HepG2 (cell line): ENCODE measurements at regions not wholly inside any gene's neighbourhood (a gene's known extent, or its start where the extent isn't known, plus 50 kb on each side); places are given as distances from the start of the nearest gene placed in this dataset.
A peak's percentile ranks its signal among the peaks of the same experiment; 100 is the strongest.

Source experiments
- ATAC-seq: fragments of 200-7000 bp; cut with Tn5 transposase; 3 replicates; pipeline ENCODE4 v1.9.1; 2020; ENCODE audit warnings: mild to moderate bottlenecking, moderate library complexity
- BruUV-seq: library from RNA; stranded (reverse); fragments of 400-500 nt; replicated peaks from 2 replicates; lab custom pipeline; 2021; lab: Mats Ljungman, UMichigan
- CTCF ChIA-PET: fragments of 300-600 bp; formaldehyde crosslinking; extraction: SDS; loops from one replicate; lab custom pipeline; 2021; ENCODE audit warnings: low total read pairs, inconsistent platforms, low intra/inter-chr PET ratio; lab: Yijun Ruan, JAX
- POLR2A ChIA-PET: fragments of 350-600 bp; sonication (Branson Sonifier 250); formaldehyde crosslinking; loops from one replicate; lab custom pipeline; 2020; ENCODE audit warnings: antibody characterized with exemption, inconsistent platforms; lab: Yijun Ruan, JAX
- DNase-seq: peaks from one replicate; pipeline ENCODE4 v3.0.0-alpha.2; 2015; ENCODE audit warnings: low spot score
- FAIRE-seq: peaks from 3 replicates; lab custom pipeline; 2011; peaks lifted over from hg19 to GRCh38; lab: Jason Lieb, UNC
- H2AFZ ChIP-seq: one replicate; pipeline ENCODE4 v1.6.1; 2011; ENCODE audit warnings: low read length, inconsistent platforms
- H3K27ac ChIP-seq: fragments of 300-600 bp; 3 replicates; pipeline ENCODE4 v1.8.0; 2011; ENCODE audit warnings: mixed run types, mild to moderate bottlenecking, mixed read lengths, low read length, inconsistent platforms; ENCODE audit not compliant: insufficient read depth; ENCODE audit errors: extremely low read length
- H3K27me3 ChIP-seq, 2 experiments: fragments of 200-600 bp in 1 of 2; 2 replicates in 1 of 2; 3 replicates in 1 of 2; pipeline versions ENCODE4 v1.6.0 to v1.8.0; 2011; ENCODE audit warnings: low read length in 2 of 2, mild to moderate bottlenecking in 2 of 2, moderate library complexity in 2 of 2, inconsistent platforms in 1 of 2; ENCODE audit not compliant: insufficient read depth in 2 of 2, control insufficient read depth in 1 of 2
- H3K36me3 ChIP-seq, 2 experiments: fragments of 200-600 bp in 1 of 2; replicated peaks in 1 of 2; 2 replicates in 1 of 2; 3 replicates in 1 of 2; pipeline versions ENCODE4 v1.5.1 to v1.8.0; 2011; ENCODE audit warnings: low read length in 2 of 2, inconsistent platforms in 1 of 2; ENCODE audit not compliant: insufficient read depth in 2 of 2, control insufficient read depth in 1 of 2
- H3K4me1 ChIP-seq: 2 replicates; pipeline ENCODE4 v1.5.1; 2012; ENCODE audit warnings: low read length, inconsistent platforms; ENCODE audit not compliant: insufficient read depth
- H3K4me2 ChIP-seq: 2 replicates; pipeline ENCODE4 v1.6.0; 2011; ENCODE audit warnings: low read depth, low read length, inconsistent platforms
- H3K4me3 ChIP-seq, 3 experiments: fragments of 200-600 bp in 1 of 3; sonication (generic), shearing (Covaris generic) in 1 of 3; replicated peaks in 1 of 3; 2 replicates each; pipeline ENCODE4 v1.5.1; 2011 to 2016; ENCODE audit warnings: low read length in 3 of 3, inconsistent platforms in 2 of 3, low read depth in 2 of 3, mild to moderate bottlenecking in 2 of 3, control low read depth in 1 of 3, mixed read lengths in 1 of 3; ENCODE audit not compliant: insufficient read depth in 1 of 3
- H3K79me2 ChIP-seq: one replicate; pipeline ENCODE4 v1.6.1; 2011; ENCODE audit warnings: low read length, inconsistent platforms; ENCODE audit not compliant: insufficient read depth
- H3K9ac ChIP-seq: 2 replicates; pipeline ENCODE4 v1.6.0; 2011; ENCODE audit warnings: mild to moderate bottlenecking, low read depth, low read length, inconsistent platforms; ENCODE audit not compliant: insufficient read depth
- H3K9me3 ChIP-seq: 2 replicates; pipeline ENCODE4 v1.5.1; 2012; ENCODE audit warnings: mild to moderate bottlenecking, low read length
- H4K20me1 ChIP-seq: 2 replicates; pipeline ENCODE4 v1.6.0; 2011; ENCODE audit warnings: inconsistent platforms, mild to moderate bottlenecking, low read length, moderate library complexity; ENCODE audit not compliant: insufficient read depth
- CREB1 ChIP-seq, 2 experiments: fragments of 450-650 bp in 1 of 2; IDR thresholded peaks; 2 replicates each; pipeline ENCODE4 v1.6.1; 2016 to 2017; ENCODE audit warnings: control low read depth in 1 of 2, mild to moderate bottlenecking in 1 of 2, missing compliant biosample characterization in 1 of 2, missing genetic modification characterization in 1 of 2
- KLF16 ChIP-seq, 2 experiments: sonication (generic) in 1 of 2; formaldehyde crosslinking in 1 of 2; IDR thresholded peaks; 2 replicates each; pipeline versions ENCODE4 v1.6.1 to v1.8.0; 2016 to 2023; ENCODE audit warnings: missing genetic modification reagents in 2 of 2, missing compliant biosample characterization in 1 of 2
- MYPOP ChIP-seq: sonication (generic); formaldehyde crosslinking; IDR thresholded peaks from 2 replicates; pipeline ENCODE4 v1.8.1; 2023; ENCODE audit warnings: mild to moderate bottlenecking, moderate library complexity, missing genetic modification reagents
- NONO ChIP-seq, 2 experiments: fragments of 450-650 bp in 1 of 2; sonication (generic) in 1 of 2; formaldehyde crosslinking in 1 of 2; IDR thresholded peaks in 1 of 2; conservative IDR thresholded peaks in 1 of 2; 2 replicates each; pipeline versions ENCODE4 v1.6.1 to v1.8.0; 2017 to 2022; ENCODE audit warnings: mild to moderate bottlenecking in 1 of 2, missing genetic modification reagents in 1 of 2, moderate library complexity in 1 of 2
- SNAPC2 ChIP-seq: sonication (generic); formaldehyde crosslinking; IDR thresholded peaks from 2 replicates; pipeline ENCODE4 v1.8.1; 2022; ENCODE audit warnings: mild to moderate bottlenecking, missing genetic modification reagents
- TBX3 ChIP-seq: fragments of 450-650 bp; IDR thresholded peaks from 2 replicates; pipeline ENCODE4 v1.6.1; 2017; ENCODE audit warnings: antibody characterized with exemption, mild to moderate bottlenecking, inconsistent platforms, borderline replicate concordance
- ZBTB8A ChIP-seq: sonication (generic); formaldehyde crosslinking; IDR thresholded peaks from 2 replicates; pipeline ENCODE4 v1.4.0; 2020; ENCODE audit warnings: mild to moderate bottlenecking, low read depth, missing genetic modification reagents, borderline replicate concordance
- ZNF337 ChIP-seq: sonication (generic); formaldehyde crosslinking; IDR thresholded peaks from 2 replicates; pipeline ENCODE4 v1.5.1; 2020; ENCODE audit warnings: missing genetic modification reagents, low read depth, mild to moderate bottlenecking, borderline replicate concordance
- ZSCAN9 ChIP-seq: IDR thresholded peaks from 2 replicates; pipeline ENCODE4 v1.6.1; 2016; ENCODE audit warnings: borderline replicate concordance
- WGBS: methylation state at CpG from one replicate; pipeline ENCODE4 v1.1.6; 2017; ENCODE audit warnings: low lambda C conversion rate; 5-methylcytosine and 5-hydroxymethylcytosine counted together
- in situ Hi-C: cut with HindIII; loops from 2 replicates; pipeline ENCODE4 v1.10.0; 2017; ENCODE audit warnings: low pct_unique_long_range_greater_than_20kb; ENCODE audit not compliant: extremely low pct_ligation_motif_present
- intact Hi-C: fragments of 100-400 bp; cut with micrococcal nuclease; formaldehyde crosslinking; loops from one replicate; pipeline ENCODE4 v1.10.0; 2022; ENCODE audit not compliant: unreplicated experiment
- TF ChIP-seq, protein P1 (sequence below): sonication (generic); formaldehyde crosslinking; IDR thresholded peaks from 2 replicates; pipeline ENCODE4 v1.4.0; 2020; ENCODE audit warnings: mild to moderate bottlenecking, missing genetic modification reagents

DNA sequence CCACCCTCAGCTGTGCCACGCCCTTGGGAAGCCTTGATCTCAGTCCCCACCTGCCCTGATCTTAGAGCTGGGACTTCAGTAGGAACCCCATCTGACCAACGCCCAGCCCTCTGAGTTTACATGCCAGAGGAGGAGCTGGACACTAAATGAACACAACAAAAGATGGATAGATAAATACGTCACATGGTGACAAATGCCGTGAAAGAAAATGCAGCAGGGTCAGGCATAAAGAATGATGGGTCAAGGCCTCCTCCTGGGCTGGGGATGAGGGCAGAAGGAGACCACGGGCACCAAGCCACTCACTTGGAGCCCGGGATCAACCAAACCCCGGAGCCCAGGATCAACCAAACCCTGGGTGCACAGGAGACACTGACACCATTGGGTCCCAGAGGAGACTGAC, 354.9 kb downstream of the C16orf95 start:
- Histone ChIP-seq H3K9me3 (no peaks in the 10 kb centered on the region), H3K27me3 (peaks cover 14 to 86% of the 10 kb centered on the region in 2 experiments; a peak in 4 of 5 replicates), H2AFZ (no peak overlapping the region), H3K9ac (no peak overlapping the region), H3K4me1 (no peaks in the 10 kb centered on the region), H3K4me3 (no peak overlapping the region), H4K20me1 (no peaks in the 10 kb centered on the region; the same call in 1 of the 2 replicates), H3K27ac (no peak overlapping the region), H3K4me2 (no peak overlapping the region), H3K36me3 (no peaks in the 10 kb centered on the region), H3K79me2 (no peaks in the 10 kb centered on the region)
- WGBS, result 4% methylated on average over 7 of the region's 7 CpGs
- no TSS peak for BruUV-seq
- in situ Hi-C loops, result no loop called here
- CTCF ChIA-PET, result no interaction called here
- FAIRE-seq, result no peak
- peak; percentile 78 for TF ChIP-seq CREB1 (IDR thresholded peaks at IDR 0.05)
- TF ChIP-seq CREB1 (CRISPR knock-in tag; IDR thresholded peaks at IDR 0.05), result no peak
- TF ChIP-seq KLF16 (CRISPR knock-in tag; IDR thresholded peaks at IDR 0.05), result no peak
- no peak for TF ChIP-seq ZSCAN9 (CRISPR knock-in tag)
- POLR2A ChIA-PET, result no interaction called here
- intact Hi-C loops, result no loop called here
- no peak for ATAC-seq
- no peak for DNase-seq

- WGBS, result 36% methylated on average over 11 of the region's 11 CpGs
- no peak for FAIRE-seq
- no peak for DNase-seq
- no TSS peak for BruUV-seq
- intact Hi-C loops, result no loop called here
- Histone ChIP-seq H3K9ac (no peak overlapping the region), H3K27ac (no peak overlapping the region), H3K4me3 (no peak overlapping the region), H3K9me3 (no peaks in the 10 kb centered on the region), H3K4me1 (no peaks in the 10 kb centered on the region), H3K27me3 (peaks cover 12 to 86% of the 10 kb centered on the region in 2 experiments; a peak in 4 of 5 replicates), H2AFZ (no peak overlapping the region), H3K79me2 (no peaks in the 10 kb centered on the region), H4K20me1 (no peaks in the 10 kb centered on the region; the same call in 1 of the 2 replicates), H3K4me2 (no peak overlapping the region), H3K36me3 (no peaks in the 10 kb centered on the region)
- no peak for ATAC-seq
- ChIA-PET POLR2A (no interaction called here), CTCF (no interaction called here)
- in situ Hi-C loops, result no loop called here
- TF ChIP-seq TBX3 (no peak), MYPOP (no peak), ZBTB8A (CRISPR knock-in tag) (no peak), NONO (IDR thresholded peaks at IDR 0.05) (no peak), NONO (CRISPR knock-in tag; conservative IDR thresholded peaks at IDR 0.05) (no peak), ZNF337 (no peak), SNAPC2 (CRISPR knock-in tag) (no peak)
- TF ChIP-seq, protein P1, sequence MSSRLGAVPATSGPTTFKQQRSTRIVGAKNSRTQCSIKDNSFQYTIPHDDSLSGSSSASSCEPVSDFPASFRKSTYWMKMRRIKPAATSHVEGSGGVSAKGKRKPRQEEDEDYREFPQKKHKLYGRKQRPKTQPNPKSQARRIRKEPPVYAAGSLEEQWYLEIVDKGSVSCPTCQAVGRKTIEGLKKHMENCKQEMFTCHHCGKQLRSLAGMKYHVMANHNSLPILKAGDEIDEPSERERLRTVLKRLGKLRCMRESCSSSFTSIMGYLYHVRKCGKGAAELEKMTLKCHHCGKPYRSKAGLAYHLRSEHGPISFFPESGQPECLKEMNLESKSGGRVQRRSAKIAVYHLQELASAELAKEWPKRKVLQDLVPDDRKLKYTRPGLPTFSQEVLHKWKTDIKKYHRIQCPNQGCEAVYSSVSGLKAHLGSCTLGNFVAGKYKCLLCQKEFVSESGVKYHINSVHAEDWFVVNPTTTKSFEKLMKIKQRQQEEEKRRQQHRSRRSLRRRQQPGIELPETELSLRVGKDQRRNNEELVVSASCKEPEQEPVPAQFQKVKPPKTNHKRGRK (CRISPR knock-in tag), result no peak
Measured at GRCh38 chr16:86962913-86963312, 354.3 kb downstream of the C16orf95 start.
